HL-60 (cell line): ENCODE measurements at regions not wholly inside any gene's neighbourhood (a gene's known extent, or its start where the extent isn't known, plus 50 kb on each side); places are given as distances from the start of the nearest gene placed in this dataset.
"Not testable (repeated sequence)": the region's sequence is repeated elsewhere in the genome, so short reads cannot be mapped to it uniquely, and the experiment has no call there.

Source experiments
- DNase-seq, 2 experiments: peaks; one replicate each; pipeline ENCODE4 v3.0.0-alpha.2; 2010 to 2020; ENCODE audit warnings: low read depth in 1 of 2, low spot score in 1 of 2
- H3K27ac ChIP-seq: fragments of 250-450 bp; sonication (Bioruptor Pico); replicated peaks from 2 replicates; pipeline ENCODE4 v1.5.1; 2020; ENCODE audit warnings: mild to moderate bottlenecking, moderate library complexity
- H3K27me3 ChIP-seq: fragments of 250-450 bp; sonication (Bioruptor Pico); 2 replicates; pipeline ENCODE4 v1.5.1; 2021; ENCODE audit warnings: mild to moderate bottlenecking, moderate library complexity; ENCODE audit not compliant: insufficient read depth, poor library complexity, severe bottlenecking
- H3K4me3 ChIP-seq: replicated peaks from 2 replicates; pipeline ENCODE4 v1.5.1; 2011; ENCODE audit warnings: mild to moderate bottlenecking, control low read depth, low read length; ENCODE audit not compliant: insufficient read depth
- GABPA ChIP-seq: IDR thresholded peaks from 2 replicates; pipeline ENCODE4 v1.6.1; 2012; ENCODE audit warnings: low read depth
- POLR2AphosphoS5 ChIP-seq: IDR thresholded peaks from 2 replicates; pipeline ENCODE4 v1.6.1; 2012; ENCODE audit warnings: low read depth
- SPI1 ChIP-seq: IDR thresholded peaks from 2 replicates; pipeline ENCODE4 v1.6.1; 2012; ENCODE audit warnings: low read depth, mild to moderate bottlenecking, borderline replicate concordance
- TF ChIP-seq, protein P1 (sequence below): IDR thresholded peaks from 2 replicates; pipeline ENCODE4 v1.6.1; 2012; ENCODE audit warnings: low read depth; ENCODE audit not compliant: insufficient replicate concordance
- TF ChIP-seq, protein P2 (sequence below): IDR thresholded peaks from one replicate; pipeline ENCODE4 v1.5.1; 2011; ENCODE audit warnings: low read length, control low read depth, inconsistent platforms; ENCODE audit not compliant: insufficient read depth

DNA sequence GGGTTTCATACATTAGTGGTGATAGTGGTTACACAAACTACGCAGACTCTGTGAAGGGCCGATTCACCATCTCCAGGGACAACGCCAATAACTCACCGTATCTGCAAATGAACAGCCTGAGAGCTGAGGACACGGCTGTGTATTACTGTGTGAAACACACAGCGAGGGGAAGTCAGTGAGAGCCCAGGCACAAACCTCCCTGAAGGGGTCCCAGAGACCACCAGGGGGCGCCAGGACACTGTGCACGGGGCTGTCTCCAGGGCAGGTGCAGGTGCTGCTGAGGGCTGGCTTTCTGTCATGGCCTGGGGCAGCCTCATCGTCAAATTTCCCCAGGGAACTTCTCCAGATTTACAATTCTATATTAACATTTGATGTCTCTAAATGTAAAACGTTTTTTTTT is 184.6 kb upstream of the TP53TG3C start:
- H3K4me3 ChIP-seq, H3K27ac ChIP-seq, H3K27me3 ChIP-seq: not testable (repeated sequence)
- peak in 1 of 2 experiments; percentile 25 for DNase-seq

DNA sequence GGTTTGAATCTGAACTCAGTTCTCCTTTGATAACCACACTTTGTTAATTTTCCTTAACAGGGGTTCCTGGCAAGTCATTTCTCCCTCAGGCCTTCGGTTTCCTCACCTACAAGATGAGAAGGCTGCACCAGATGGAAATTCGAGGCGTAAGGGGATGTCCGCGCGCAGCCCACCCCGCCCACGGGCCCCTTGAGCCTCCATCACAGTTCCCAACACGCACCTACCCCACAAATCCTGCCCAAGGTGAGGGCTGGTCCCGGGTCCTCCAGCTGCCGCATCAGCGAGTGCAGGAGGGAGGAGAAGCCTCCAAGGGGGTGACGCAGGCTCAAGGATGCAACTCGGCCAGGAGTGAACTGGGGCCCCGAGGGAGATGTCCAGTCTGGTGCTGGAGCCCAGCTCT is 166.9 kb upstream of the TP53TG3C start:
- H3K27ac ChIP-seq, H3K27me3 ChIP-seq, H3K4me3 ChIP-seq, DNase-seq: not testable (repeated sequence)

DNA sequence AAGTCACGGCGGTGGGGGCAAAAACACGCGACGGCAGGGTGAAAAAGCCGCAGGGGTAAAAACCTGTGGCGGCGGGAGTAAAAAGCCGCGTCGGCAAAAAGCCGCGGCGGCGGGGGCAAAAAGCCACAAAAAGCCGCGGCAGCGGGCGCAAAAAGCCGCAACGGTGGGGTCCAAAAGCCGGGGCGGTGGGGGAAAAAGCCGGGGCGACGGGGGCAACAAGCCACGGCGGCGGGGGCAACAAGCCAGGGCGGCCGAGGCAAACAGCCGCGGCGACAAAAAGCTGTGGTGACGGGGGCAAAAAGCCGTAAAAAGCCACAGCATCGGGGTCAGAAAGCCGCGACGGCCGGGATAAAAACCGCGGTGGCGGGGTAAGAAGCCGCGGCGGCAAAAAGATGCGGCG is 166.1 kb upstream of the TP53TG3C start:
- not testable (repeated sequence) for DNase-seq, H3K4me3 ChIP-seq

DNA sequence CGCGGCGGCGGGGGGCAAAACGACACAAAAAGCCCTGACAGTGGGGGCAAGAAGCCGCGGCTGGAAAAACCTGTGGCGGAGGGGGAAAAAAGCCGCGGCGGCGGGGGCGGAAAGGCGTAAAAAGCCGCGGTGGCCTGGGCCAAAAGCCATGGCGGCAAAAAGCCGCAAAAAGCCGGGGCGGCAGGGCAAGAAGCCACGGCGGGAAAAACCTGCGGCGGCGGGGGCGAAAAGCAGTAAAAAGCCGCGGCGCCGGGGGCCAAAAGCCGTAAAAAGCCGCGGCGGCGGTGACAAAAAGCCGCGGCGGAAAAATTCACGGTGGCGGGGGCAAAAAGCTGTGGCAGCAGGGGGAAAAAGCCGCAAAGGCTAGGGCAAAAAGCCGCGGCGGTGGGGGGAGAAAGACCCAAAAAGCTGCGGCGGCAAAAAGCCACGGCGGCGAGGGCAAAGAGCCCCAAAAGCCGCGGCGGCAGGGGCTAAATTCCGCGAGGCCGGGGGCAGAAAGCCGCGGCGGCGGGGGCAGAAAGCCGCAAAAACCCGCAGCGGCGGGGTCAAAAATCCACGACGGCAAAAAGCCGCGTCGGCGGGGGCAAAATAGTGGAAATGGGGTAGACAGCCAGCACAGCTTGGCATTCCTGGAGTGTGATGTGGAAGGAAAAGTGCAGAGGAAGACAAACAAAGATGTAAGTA is 165.2 kb upstream of the TP53TG3C start:
- DNase-seq, H3K27ac ChIP-seq, H3K27me3 ChIP-seq, H3K4me3 ChIP-seq: not testable (repeated sequence)

More for the DNA sequence above, 166.1 kb upstream of the TP53TG3C start:
- H3K27me3 ChIP-seq, H3K27ac ChIP-seq: not testable (repeated sequence)

DNA sequence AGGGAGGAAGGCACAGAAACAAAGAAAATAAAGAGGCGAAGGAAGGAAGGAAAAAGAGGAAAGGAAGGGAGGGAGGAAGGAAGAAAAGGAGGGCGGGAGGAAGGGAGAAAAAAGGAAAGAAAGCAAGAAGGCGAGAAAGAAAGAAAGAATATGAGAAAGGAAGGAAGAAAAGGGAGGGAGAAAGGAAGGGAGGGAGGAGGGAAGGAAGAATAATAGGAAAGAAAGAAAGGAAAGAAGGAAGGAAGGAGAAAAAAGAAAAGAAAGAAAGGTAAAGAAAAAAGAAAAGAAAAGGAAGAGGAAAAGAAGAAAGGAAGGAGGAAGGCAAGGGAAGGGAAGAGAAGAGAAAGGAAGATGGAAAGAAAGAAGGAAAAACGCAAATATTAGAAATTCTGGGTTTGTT is 145.2 kb upstream of the TP53TG3C start:
- not testable (repeated sequence) for H3K27ac ChIP-seq, H3K27me3 ChIP-seq, H3K4me3 ChIP-seq, DNase-seq

DNA sequence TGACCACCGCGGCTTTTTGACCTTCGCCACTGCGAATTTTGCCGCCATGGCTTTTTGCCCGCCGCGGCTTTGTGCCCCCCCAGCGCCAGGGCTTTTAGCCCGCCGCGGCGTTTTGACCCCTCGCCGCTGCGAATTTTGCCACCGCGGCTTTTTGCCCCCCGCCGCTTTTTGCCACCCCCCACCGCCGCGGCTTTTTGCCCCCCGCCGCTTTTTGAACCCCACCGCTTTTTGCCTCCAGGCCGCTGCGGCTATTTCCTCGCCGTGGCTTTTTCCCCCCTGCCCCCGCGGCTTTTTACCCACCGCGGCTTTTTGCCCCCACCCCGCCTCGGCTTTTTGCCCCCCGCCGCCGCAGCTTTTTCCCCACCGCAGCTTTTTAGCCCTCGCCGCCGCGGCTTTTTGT is 134.8 kb upstream of the TP53TG3C start:
- no peak overlapping the region for H3K27ac ChIP-seq
- H3K4me3 ChIP-seq: no peak overlapping the region
- no peak for DNase-seq
- H3K27me3 ChIP-seq: no peaks in the 10 kb centered on the region
- TF ChIP-seq SPI1 (no peak), POLR2AphosphoS5 (no peak), GABPA (no peak)
- TF ChIP-seq, protein P1, sequence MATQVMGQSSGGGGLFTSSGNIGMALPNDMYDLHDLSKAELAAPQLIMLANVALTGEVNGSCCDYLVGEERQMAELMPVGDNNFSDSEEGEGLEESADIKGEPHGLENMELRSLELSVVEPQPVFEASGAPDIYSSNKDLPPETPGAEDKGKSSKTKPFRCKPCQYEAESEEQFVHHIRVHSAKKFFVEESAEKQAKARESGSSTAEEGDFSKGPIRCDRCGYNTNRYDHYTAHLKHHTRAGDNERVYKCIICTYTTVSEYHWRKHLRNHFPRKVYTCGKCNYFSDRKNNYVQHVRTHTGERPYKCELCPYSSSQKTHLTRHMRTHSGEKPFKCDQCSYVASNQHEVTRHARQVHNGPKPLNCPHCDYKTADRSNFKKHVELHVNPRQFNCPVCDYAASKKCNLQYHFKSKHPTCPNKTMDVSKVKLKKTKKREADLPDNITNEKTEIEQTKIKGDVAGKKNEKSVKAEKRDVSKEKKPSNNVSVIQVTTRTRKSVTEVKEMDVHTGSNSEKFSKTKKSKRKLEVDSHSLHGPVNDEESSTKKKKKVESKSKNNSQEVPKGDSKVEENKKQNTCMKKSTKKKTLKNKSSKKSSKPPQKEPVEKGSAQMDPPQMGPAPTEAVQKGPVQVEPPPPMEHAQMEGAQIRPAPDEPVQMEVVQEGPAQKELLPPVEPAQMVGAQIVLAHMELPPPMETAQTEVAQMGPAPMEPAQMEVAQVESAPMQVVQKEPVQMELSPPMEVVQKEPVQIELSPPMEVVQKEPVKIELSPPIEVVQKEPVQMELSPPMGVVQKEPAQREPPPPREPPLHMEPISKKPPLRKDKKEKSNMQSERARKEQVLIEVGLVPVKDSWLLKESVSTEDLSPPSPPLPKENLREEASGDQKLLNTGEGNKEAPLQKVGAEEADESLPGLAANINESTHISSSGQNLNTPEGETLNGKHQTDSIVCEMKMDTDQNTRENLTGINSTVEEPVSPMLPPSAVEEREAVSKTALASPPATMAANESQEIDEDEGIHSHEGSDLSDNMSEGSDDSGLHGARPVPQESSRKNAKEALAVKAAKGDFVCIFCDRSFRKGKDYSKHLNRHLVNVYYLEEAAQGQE: no peak
- TF ChIP-seq, protein P2, sequence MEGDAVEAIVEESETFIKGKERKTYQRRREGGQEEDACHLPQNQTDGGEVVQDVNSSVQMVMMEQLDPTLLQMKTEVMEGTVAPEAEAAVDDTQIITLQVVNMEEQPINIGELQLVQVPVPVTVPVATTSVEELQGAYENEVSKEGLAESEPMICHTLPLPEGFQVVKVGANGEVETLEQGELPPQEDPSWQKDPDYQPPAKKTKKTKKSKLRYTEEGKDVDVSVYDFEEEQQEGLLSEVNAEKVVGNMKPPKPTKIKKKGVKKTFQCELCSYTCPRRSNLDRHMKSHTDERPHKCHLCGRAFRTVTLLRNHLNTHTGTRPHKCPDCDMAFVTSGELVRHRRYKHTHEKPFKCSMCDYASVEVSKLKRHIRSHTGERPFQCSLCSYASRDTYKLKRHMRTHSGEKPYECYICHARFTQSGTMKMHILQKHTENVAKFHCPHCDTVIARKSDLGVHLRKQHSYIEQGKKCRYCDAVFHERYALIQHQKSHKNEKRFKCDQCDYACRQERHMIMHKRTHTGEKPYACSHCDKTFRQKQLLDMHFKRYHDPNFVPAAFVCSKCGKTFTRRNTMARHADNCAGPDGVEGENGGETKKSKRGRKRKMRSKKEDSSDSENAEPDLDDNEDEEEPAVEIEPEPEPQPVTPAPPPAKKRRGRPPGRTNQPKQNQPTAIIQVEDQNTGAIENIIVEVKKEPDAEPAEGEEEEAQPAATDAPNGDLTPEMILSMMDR: no peak

DNA sequence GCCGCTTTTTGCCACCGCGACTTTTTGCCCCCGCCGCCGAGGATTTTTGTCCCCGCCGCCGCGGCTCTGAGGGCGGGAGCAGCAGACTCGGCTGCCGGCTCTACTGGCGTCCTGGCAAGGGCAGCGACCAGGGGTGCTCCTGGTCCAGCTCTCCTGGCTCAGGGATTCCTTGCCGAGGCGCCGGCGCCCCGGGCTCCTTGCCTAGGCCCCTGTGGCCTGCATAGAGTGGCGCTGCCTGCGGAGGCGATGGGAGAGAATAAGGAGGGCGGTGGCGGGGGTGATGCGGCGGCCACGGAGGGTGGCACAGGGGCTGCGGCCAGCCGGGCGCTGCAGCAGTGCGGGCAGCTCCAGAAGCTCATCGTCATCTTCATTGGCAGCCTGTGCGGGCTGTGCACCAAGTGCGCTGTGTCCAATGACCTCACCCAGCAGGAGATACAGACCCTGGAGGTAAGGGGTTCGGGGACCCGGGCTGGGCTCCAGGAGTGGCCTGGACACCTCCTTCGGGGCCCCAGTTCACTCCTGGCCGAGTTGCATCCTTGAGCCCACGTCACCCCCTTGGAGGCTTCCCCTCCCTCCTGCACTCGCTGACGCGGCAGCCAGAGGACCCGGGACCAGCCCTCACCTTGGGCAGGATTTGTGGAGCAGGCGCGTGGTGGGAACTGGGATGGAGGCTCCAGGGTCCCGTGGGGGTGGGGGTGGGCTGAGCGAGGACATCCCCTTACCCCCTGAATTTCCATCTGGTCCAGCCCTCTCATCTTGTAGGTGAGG is 134.2 kb upstream of the TP53TG3C start:
- not testable (repeated sequence) for DNase-seq, H3K27me3 ChIP-seq, H3K4me3 ChIP-seq, H3K27ac ChIP-seq

DNA sequence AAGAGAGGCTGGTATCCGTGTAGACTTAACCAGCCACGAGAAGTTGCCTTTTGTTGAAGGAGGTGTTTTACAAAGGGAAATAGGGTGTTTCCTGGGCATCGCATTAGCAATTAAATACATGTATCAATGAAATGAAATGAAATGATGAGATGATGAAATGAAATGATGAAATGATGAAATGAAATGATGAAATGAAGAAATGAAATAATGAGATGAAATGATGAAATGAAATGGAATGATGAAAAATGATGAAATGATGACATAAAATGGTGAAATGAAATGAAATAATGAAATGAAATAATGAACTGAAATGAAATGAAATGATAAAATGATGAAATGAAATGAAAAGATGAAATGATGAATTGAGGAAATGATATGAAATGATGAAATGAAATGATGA is 131.3 kb upstream of the TP53TG3C start:
- not testable (repeated sequence) for H3K27ac ChIP-seq, H3K27me3 ChIP-seq, DNase-seq, H3K4me3 ChIP-seq

DNA sequence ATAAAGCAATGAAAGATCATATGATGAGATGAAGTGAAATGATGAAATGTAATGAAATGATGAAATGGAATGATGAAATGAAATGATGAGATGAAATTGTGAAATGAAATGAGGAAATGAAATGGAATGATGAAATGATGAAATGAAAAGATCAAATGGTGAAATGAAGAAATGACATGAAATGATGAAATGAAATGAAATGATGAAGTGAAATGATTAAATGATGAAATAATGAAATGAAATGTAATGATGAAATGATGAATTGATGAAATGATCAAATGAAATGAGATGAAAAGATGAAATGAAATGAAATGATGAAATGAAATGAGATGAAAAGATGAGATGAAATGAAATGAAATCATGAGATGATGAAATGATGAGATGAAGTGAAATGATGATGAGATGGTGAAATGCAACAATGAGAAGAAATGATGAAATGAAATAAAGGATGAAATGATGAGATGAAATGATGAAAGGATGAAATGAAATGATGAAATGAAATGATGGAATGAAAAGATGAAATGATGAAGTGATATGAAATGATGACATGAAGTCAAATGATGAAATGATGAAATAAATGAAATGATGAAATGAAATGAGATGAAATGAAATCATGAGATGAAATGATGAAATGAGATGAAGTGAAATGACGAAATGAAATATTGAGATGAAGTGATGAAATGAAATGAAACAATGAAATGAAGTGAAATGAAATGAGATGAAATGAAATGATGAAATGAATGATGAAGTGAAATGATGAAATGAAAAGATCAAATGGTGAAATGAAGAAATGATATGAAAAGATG is 130.5 kb upstream of the TP53TG3C start:
- H3K27me3 ChIP-seq, H3K27ac ChIP-seq, DNase-seq, H3K4me3 ChIP-seq: not testable (repeated sequence)

DNA sequence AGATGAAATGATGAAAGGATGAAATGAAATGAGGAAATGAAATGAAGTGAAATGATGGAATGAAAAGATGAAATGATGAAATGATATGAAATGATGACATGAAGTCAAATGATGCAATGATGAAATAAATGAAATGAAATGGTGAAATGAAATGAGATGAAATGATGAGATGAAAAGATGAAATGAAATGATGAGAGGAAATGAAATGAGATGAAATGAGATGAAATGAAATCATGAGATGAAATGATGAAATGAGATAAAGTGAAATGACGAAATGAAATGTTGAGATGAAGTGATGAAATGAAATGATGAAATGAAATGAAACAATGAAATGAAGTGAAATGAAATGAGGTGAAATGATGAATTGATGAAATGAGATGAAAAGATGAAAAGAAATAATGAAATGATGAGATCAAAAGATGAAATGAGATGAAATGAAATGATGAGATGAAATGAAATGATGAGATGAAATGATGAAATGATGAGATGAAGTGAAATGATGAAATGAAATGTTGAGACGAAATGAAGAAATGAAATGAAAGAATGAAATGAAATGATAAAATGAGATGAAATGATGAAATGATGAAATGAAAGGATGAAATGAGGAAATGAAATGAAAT is 129.5 kb upstream of the TP53TG3C start:
- H3K27ac ChIP-seq, H3K4me3 ChIP-seq, DNase-seq, H3K27me3 ChIP-seq: not testable (repeated sequence)
